Stimulated activated CD8-positive, alpha-beta memory T cell treated with anti-CD3 and anti-CD28 coated beads, Interleukin-12 subunit alpha, Interleukin-12 subunit beta, amount 100 ng/mL, for 24 hours (primary cell): ENCODE measurements at regions not wholly inside any gene's neighbourhood (a gene's known extent, or its start where the extent isn't known, plus 50 kb on each side); places are given as distances from the start of the nearest gene placed in this dataset.

Experiments used
- DNase-seq: peaks from one replicate; pipeline ENCODE4 v3.0.0-alpha.2; 2020; ENCODE audit errors: extremely low read depth

GRCh38 chr6:4327841-4328240 is 192.5 kb upstream of the ECI2 start:
- DNase-seq = no peak

- DNase-seq = no peak
Measured at GRCh38 chr6:4324746-4325145, 189.4 kb upstream of the ECI2 start.

GRCh38 chr6:4323322-4323721 is 187.9 kb upstream of the ECI2 start:
- no peak for DNase-seq

DNA sequence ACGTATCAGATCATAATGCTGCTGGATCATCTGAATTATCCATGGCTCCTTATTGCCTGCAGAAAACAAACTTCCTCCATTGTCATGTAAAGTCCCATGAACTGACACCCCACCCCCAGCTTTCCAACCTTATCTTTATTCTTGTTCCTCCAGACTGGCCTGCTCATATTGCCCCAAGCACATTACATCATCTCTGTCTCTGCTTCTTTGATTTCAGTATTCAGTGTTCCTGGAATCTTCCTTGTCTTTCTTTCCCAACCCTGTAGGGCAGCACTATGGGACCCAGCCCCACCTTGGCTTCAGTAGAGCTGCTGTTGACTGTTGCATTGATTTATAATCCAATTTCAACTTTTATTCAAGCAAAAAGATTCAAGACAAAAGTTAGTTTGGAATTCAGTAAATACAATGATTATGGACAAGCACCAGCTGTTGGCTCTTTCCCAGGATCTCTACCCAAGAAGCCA is 187.5 kb upstream of the ECI2 start:
- DNase-seq = no peak

GRCh38 chr6:4322134-4322845 is 186.9 kb upstream of the ECI2 start:
- no peak for DNase-seq

GRCh38 chr6:4320860-4321259 is 185.5 kb upstream of the ECI2 start:
- DNase-seq = no peak

DNA sequence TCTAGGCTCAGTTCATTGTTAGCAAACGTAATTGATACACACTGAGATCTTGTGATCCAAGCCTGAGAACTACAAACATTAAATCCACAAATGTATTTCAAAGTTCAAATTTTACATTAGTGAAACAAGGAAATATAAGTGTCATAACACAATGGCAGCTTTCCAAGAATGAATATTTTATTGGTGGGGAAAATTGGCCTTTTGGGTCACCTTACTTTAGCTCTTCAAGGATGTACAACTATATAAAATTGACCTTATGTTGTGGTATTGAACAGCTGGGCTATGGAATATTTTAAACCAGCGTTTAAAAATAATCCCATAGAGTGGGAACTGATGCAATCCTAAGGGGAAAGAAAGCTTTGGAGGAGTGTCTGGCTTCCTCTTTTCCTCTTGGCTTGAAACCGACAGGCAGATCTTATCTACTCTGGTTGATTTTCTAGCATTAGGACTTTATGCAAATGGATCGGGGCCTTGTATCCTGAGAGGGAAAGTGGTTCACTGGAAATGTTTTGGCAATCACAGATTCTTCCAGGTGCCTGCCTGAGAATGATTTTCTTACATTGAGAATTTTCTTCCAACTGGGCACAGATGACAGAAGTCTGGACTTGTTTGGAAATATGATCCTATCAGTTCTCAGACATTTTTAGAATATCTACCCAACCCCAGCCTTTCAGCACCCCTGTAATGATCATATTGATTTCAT is 184.8 kb upstream of the ECI2 start:
- no peak for DNase-seq

DNA sequence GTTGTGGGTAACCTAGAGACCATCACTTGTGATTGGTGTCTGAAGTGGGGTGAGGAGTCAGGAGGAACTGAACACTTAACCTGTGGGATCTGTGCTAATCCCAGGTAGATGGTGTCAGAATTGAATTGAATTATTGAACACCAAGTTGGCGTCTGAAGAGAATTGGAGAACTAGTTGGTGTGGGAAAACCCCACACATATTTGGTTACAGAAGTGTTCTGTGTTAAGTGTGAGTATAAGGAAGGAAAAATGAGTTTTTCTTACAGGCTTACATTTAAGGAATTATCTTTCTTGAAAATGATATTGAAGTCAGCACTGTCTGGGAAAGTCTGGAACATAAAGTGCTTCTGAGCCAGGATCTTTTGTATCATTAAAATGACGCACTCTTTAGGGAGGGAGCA is 182.9 kb upstream of the ECI2 start:
- no peak for DNase-seq

DNA sequence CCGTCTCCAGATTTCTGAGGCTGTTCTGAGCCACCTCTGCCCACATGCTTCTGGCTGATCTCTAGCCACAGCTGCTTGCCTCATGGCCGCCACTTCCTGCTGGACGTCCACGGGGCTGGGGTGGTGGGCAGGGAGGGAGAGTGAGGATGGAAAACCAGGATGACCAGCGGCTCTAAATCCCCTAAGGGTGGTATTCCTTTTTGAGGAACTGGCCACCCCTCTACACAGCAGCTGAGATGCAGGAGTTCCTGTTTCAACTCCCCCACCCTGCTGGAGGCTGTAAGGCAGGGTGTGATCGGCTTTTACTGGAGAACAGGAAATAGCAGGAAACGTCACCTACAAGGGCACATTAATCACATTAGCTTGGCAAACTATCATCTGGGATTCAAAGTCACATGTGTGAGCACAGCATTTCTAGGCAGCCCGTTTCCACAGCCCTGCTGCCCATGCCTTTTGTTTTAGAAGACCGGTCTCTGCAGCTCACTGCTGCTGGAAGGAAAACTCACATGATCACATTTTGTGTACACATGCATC is 181.6 kb upstream of the ECI2 start:
- DNase-seq = no peak

DNA sequence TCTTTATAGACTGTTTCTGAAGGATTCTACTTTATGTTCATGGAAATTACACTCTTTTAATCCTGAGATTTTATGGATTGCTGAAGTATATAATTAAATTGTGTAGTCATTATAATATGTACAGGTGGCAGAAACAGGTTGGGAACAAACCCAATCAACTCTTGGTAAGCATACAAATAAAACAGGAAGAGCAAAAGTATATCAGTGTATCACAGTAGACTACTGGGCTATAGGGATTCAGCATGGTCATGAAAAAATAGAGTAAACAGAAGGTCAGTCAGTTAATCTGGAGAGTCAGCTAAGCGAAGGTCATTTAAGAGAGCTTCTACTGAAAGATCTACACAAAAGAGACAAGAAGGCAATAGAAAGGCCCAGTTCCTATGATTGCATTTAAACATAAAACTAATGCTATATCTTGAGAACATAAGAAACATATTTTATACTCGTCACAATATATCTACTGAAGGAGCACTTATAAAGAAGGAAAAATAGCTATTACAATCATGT is 178.9 kb upstream of the ECI2 start:
- no peak for DNase-seq

DNA sequence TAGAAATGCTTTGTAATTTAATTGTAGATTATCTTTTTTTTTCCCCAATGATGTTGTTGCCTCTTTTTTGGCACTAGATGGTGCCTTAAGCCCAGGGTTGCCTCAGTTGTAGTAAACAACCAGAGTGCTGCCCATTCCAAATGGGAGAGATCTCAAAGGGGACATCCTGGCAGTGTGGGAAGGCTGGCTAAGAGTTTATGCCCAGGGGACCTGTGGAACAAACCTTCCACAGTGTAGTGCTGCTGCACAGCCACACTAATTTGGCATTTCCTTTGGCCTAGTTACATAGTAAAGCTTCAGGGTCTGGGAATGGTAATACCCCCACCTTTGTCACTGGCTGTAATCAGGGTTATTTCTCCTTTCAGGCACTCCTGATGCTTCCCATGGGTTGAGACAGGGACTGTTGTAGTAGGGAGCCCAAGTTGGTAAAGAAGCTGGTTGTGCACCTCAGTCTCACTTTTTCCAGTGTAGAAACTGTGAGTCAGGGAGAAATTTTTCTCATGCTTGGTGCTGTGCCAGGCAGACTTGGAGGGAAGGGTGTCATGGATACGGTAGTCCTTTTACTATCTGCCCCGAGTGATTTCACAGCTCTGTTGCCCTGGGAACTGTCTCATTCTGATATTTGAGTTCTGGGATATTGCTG is 177.8 kb upstream of the ECI2 start:
- DNase-seq = no peak

DNA sequence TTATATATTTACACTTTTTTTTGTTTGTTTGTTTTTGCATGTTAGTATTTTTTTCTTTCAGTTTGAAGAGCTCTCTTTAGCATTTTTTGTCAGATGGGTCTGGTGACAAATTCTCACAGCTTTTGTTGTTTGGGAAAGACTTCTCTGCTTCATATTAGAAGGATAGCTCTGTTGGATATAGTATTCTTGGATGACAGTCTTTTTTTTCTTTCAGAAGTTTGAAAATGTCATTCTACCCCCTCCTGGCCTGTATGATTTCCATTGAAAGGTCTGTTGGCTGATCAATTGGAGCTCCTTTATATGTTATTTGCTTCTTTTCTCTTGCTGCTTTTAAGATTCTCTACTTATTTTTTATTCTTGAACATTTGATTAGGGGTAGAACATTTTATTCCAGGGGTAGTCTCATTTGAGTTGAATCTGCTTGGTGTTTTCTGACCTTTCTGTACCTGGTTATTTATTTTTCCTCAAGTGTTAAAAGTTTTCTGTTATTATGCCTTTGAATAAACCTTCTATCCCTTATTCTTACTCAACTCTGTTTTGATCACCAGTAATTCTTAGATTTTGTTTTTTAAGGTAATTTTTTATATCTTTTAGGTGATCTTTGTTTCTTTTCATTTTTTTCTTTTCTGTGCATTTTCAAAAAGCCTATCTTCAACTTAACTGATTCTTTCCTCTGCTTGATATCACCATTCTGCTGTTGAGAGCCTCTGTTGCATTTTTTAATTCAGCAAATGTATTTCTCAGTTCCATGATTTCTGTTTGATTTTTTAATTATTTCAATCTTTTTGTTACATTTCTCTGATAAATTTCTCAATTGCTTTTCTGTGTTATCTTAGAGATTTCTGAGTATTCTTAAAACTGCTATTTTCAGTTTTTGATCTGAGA is 176.8 kb upstream of the ECI2 start:
- DNase-seq = no peak

DNA sequence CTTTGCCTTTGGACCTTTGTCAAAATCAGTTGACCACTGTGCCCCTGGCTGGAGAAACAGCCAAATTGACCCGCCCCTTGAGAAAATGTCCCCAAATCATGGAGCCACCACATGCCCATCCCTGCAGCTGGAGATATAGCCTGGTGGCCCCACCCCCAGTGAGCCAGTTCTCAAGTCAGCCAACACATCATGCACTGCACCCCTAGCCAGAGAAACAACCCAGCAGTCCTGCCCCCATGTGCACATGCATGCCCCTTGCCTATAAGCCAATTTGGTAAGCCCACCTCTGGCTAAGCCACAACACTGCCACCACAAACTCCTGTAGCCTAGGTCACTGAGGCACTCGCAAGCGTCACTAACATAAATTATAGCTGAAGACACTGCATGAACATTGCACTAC is 174.2 kb upstream of the ECI2 start:
- DNase-seq = no peak

DNA sequence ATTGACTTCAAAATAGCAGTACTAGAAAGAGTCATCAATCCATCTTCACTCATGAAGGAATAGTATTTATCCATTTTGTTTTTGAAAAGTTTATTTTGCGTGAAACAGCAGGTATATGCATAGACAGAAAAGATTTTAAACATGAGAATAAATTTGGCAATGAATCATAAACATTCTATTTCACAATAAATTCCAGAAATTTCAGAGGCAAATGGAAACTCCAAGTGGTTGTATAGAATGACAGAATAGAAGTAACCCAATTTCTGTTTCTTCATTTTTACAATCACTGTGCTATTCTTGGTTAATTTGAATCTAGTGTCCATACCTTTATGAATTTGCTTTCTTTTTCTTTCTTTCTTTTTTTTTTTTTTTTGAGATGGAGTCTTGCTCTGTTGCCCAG is 173.0 kb upstream of the ECI2 start:
- DNase-seq = no peak

DNA sequence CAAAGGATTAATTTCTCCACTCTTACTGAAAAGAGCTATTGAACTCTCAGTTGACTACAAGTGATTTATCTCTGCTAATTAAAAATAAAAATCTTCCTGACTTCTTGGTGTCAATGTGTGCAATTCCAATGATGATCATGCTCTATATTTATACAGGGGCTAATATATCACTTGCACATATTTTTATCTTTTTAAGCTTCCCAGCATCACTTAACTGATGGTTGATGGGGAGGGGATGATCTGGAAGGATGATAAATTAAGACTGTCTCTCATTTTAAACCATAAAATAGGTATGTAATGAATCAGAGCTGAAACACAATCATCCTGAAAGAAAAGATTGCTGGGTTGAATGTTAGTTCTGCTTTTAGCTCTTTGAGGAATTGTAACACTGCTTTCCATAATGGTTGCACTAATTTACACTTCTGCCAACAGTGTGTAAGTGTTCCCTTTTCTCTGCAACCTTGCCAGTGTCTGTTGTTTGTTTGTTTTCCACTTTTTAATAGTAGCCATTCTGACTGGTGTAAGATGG is 169.6 kb upstream of the ECI2 start:
- DNase-seq = no peak

DNA sequence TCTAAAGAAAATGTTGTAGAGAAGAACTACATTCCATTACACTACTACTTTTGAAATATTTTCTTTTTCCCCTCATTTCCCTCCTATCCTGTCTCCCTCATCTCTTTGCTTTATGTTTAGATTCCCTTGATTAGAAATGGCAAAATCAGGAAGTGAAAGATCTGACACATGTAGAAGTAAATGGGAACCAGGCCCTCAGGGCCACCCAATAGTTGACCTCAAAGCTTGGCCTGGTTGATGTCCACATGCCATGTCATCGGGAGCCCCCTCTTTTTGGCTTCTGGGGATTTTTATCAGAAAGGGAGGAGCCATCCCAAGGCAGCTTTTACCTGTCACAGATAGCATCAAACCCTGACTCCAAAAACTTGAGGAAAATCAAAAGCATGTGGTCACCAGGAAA is 168.3 kb upstream of the ECI2 start:
- DNase-seq = no peak

- no peak for DNase-seq
Measured at GRCh38 chr6:4302524-4302923, 167.1 kb upstream of the ECI2 start.

DNA sequence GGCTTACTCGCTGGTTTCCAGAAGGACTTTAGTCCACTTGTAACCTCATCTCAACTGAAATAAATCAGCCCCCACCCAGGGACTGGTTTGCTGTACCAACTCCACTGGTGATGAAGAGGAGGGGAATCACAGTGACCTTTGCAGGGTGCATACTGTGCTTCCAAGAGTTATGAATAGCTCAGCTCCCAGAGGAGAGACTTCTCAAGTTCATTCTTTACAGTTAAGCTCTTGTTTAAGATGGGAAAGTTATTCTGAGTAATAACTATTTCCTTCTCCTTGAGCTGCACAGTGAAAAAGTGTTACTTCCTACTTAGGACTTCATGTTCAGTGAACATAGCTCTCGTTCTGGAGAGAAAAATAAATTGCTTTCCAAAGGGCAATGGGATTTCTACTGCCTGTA is 166.5 kb upstream of the ECI2 start:
- no peak for DNase-seq

DNA sequence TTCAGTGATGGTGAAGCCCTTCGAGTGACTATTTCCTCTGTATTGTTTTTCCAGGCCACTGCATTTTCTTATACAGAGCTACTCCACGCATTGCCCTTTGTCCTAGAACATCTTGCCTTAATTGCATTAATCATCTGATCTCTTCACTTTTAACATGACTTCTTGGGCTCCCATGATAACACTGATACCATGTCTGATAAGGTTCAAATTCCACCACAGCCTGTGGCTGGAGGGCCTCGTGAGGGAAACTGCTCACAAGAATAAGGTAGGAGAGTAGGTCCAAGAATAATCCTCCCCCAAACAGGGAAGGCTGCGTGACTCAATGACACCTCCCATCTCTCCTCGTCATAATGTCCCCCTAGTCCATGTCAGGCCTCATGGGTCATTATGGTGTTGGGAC is 165.5 kb upstream of the ECI2 start:
- no peak for DNase-seq

GRCh38 chr6:4299476-4299875 is 164.1 kb upstream of the ECI2 start:
- DNase-seq = no peak

GRCh38 chr6:4297348-4297747 is 162.0 kb upstream of the ECI2 start:
- no peak for DNase-seq
